GM12892 (cell line): ENCODE measurements at regions not wholly inside any gene's neighbourhood (a gene's known extent, or its start where the extent isn't known, plus 50 kb on each side); places are given as distances from the start of the nearest gene placed in this dataset.

Experiments
- POLR2A ChIP-seq: IDR thresholded peaks from 2 replicates; pipeline ENCODE4 v1.6.1; 2011; ENCODE audit warnings: low read depth, low read length, control low read depth
- TAF1 ChIP-seq: IDR thresholded peaks from 2 replicates; pipeline ENCODE4 v1.6.1; 2011; ENCODE audit warnings: low read depth, mild to moderate bottlenecking, control low read depth, low read length, borderline replicate concordance

- TF ChIP-seq POLR2A, result no peak
- TF ChIP-seq TAF1, result no peak
Observed at GRCh38 chr4:137806420-137806819, 274.1 kb upstream of the PCDH18 start.
